Stimulated activated CD4-positive, alpha-beta T cell treated with anti-CD3 and anti-CD28 coated beads, Interleukin-2, amount 100 ng/mL, for 48 hours (primary cell): ENCODE measurements at regions not wholly inside any gene's neighbourhood (a gene's known extent, or its start where the extent isn't known, plus 50 kb on each side); places are given as distances from the start of the nearest gene placed in this dataset.
A peak's percentile ranks its signal among the peaks of the same experiment; 100 is the strongest.

ENCODE experiments used
- DNase-seq, 2 donors: peaks; one replicate each; pipeline ENCODE4 v3.0.0-alpha.2; 2020

GRCh38 chr2:64704161-64704560, 50.4 kb upstream of the SERTAD2 start:
- no peak for DNase-seq

DNA sequence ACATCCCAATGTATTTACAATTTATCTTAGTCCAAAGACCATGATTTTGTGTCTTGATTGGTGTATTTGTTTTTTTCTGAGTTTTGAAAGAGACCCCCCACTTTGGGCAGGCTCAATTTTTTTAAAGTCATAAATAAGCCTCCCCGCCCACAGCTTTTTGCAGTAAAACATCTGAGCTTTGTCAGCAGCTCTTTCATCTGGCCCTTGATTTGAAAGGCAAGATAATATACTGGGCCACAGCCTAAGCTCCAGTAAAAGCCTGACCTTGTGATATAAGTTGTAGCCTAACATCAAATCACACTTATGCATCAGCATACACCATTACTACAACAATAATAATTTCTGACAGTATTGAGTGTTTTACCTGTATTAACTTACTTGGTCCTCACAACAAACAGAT, 51.3 kb upstream of the SERTAD2 start:
- no peak for DNase-seq

GRCh38 chr2:64707276-64707675, 53.6 kb upstream of the SERTAD2 start:
- no peak for DNase-seq

DNA sequence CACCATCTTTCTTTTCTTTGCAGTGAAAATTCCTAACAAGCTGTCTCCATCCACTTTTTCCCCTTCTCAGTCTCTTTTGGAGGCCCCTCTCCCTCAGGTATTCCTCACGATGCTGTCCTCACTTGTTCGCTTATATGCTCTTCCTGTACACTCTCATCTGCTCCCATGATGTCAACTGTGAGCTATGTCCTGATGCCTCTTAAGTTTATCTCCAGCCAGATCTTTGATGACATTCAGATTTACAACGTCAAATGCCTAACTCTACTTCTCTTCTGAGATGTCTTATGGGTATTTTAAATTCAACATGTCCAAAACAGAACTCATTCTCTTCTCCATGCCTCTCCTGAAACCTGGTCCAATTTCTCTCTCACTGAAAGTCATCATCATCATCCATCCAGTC, 55.1 kb upstream of the SERTAD2 start:
- no peak for DNase-seq

DNA sequence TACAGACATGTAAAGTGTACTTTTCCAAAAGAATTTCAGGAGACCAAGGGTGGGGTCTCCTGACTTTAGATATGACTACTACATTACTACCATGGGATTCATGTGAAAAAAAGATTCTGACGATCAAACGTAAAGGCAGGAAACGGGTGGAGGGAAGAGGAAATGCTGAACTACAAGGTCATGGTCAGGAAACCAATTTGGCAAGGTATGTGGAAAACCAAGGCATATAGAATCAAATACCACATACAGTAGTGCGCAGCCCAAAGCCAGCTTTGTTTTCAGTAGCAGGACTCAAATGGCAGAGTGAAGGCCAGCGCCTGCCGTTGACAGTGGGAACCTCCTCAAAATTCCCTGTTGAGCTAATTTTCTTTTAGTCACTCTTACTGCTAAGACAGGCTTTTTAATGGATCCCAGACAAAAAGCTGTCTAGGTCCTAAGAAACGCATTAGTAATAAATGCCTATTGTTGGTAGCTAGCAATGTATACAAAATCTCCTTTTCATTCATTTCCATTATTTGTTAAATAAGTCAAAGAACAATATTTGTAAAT, 57.6 kb upstream of the SERTAD2 start:
- no peak for DNase-seq

DNA sequence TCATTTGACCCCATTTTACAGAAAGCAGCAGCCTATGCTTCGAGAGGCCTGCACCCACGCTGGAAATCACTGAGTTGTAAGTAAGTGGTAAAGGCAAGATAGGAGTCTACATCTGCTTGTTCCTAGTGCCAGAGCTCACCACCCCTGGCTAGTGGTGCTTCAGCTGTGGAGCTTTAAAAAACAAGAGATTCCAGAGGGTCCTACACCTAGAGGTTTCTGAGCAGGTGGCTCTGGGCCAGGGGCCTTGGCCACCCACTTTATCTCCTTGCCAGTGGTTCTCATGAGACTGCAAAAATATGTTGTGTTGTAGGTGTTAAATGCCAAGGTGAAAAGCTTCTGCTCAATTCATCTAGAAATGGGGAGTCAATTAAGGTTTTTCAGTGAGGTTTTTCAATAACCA, 60.0 kb upstream of the SERTAD2 start:
- DNase-seq: no peak

DNA sequence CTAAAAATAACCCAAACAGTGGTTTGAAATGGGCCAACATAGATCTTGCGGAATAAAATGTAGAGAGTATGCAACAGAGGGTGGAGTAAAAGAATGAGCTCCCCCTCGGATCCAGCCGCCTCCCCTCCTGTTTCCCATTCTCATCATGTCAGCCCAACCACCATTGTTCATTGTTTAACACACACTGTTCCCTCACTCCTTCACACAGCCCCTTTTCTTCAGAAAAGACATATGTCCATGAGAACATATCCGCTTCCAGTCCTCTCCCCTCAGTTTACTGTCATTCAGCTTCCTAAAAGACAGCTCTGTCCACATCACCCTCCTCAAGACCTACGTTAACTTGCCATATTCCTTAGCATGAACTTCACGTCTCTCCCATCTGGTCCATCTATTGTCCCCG, 62.9 kb upstream of the SERTAD2 start:
- no peak for DNase-seq

GRCh38 chr2:64718250-64718885, 64.7 kb upstream of the SERTAD2 start:
- DNase-seq: no peak

DNA sequence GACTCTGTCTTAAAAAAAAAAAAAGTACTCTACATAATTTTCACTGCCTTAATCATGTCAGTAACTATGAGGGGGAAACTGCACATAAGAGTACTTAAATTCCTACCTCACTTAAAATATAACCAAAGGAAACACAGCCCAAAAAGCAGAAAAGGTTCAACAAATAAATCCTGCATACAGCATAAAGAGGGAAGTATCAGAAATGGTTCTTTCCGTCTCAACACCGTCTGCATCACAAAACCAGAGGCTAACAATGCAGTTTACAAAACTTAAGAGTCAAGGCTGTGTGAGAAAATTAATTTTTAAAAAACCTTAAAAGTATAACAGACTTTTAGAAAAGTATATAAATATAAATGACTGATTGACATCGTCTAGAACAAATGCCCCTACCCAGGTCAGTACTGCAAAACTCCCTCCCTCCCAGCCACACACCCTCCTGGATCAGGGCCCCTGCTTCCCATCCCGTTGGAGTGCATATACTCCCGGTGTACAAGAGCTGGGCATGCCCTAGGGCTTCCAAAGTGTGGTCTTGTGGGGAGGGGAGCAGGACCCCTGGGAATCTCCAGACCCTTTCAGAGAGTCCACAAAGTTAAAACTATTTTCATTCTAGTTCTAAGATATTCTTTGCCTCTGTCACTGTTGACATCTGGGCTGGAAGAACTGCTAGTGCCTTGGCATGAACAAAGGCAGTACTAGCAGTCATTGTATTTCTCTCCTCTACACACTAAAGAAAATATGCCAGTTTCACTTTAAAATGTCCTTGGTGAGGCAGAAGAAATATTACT, 67.0 kb upstream of the SERTAD2 start:
- DNase-seq: no peak

- no peak for DNase-seq
These were observed 67.6 kb upstream of the SERTAD2 start for GRCh38 chr2:64721320-64721623.

- no peak for DNase-seq
These were observed 68.8 kb upstream of the SERTAD2 start for GRCh38 chr2:64722291-64723044.

GRCh38 chr2:64727013-64727767, 73.5 kb upstream of the SERTAD2 start:
- no peak for DNase-seq

DNA sequence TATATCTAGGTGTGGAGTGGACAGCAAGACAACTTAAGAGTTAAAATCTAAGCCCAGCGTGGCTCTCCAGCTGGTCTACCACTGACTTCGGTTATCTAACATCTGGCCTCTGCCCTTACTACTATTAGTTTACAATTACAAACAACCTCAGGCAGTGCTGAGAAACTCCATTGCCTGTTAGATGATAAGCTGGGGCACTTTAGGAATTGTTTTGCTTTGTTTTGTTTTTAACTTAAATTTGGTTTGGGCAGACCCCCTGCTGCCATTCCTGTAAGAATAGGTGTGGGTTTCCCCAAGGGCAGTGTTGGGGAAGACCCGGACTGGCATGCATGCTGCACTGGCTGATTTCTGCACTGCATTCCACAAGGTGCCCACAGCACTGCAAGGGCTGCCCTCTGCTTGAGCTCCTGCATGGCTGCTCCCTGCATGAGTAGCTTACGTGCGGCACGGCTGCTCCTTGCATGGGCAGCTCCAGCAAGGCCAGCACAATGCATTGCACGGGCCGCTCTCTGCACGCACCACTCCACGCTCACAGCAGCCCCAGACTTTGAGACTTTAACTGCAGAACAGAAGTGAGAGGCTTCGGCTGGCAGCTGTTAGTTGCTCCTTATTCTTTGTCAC, 74.2 kb upstream of the SERTAD2 start:
- DNase-seq: no peak

GRCh38 chr2:64730551-64731262, 77.0 kb upstream of the SERTAD2 start:
- peak in 1 of 2 donors; percentile 18 for DNase-seq

DNA sequence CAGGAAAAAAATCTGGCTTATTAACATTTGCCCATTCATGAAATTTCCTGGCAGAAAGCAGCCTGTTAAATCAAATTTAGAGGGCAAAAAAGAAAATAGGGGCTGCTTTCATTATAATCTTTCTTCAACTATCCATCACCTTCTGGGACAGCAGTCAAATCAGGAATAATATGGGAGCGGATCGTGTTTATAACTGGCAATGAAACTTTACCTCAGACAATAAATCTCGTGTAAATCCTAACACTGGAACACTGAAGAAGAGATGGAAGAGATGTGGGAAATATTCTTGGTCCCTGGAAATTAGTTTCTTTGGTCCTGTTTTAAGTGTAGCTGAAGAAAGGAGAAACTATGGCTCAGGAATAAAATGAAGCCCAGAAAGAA, 77.5 kb upstream of the SERTAD2 start:
- DNase-seq: no peak

DNA sequence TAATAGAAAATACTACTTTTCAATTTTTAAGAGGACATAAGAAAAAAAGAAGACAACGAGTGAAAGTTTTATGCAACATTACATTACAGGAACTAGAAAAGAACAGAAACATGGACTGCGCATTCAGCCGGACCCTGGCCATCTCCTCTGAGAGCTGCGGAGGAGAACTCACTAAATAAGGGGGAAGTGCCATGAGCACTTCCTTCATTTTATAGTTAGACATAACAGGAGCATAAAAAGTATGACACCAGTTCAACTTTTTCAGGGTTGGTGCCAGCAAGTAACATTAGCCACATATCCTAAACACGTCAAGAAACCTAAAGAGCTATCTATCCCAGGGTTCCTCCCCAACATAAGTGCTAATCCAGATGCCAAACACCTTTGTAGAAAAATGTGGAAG, 78.0 kb upstream of the SERTAD2 start:
- no peak for DNase-seq

- no peak for DNase-seq
These were observed 78.4 kb upstream of the SERTAD2 start for GRCh38 chr2:64732146-64732545.

- no peak for DNase-seq
These were observed 81.8 kb upstream of the SERTAD2 start for GRCh38 chr2:64735504-64735903.

DNA sequence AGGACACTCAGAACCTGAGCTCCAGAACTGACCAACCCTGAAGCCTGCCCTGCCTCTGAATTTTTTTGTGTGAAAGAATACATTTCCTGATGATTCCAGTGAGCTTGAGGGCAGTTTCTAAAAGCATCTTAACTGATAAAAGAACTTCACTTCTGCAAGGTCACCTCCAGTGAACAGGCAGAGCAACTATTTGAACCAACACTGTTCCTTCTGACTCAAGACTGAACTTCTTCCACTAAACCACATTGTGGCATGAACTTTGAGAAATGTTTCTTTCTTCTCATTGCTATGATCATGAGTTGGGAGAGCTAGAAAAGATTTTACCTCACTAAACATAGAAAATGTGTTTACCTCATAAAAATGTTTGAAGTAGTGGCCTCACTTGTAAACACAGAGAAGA, 83.8 kb upstream of the SERTAD2 start:
- no peak for DNase-seq

DNA sequence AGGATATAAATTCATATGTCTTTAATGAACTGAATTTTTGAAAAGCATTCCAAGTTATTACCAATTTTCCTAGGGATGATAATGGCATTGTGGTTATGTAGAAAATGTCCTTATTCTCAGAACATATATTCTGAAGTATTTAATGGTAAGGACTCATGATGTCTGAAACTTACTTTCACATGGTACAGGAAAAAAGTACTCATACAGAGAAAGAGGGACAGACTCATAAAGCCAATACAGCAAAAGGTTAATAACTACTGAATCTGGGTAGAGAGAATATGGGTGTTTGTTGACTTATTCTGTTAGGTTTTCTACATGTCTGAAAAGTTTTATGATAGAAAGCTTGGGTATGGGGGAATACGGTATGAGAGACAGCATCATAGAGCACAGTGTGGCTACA, 84.3 kb upstream of the SERTAD2 start:
- no peak for DNase-seq

- no peak for DNase-seq
These were observed 89.0 kb upstream of the SERTAD2 start for GRCh38 chr2:64742678-64743077.

- no peak for DNase-seq
These were observed 90.1 kb upstream of the SERTAD2 start for GRCh38 chr2:64743739-64744330.
